ENCODE measurements at regions not wholly inside any gene's neighbourhood (a gene's known extent, or its start where the extent isn't known, plus 50 kb on each side); places are given as distances from the start of the nearest gene placed in this dataset.

GRCh38 chr6:163876391-163876790 is 461.9 kb downstream of the QKI start:
- DNase-seq (ENCODE audit: low read depth, low spot score) = no peak
- H3K4me3 ChIP-seq (replicated peaks in 1 of 2; ENCODE audit: low read depth in 1 of 2, low read length in 2 of 2) = no peak overlapping the region
- H3K4me2 ChIP-seq (ENCODE audit: low read length) = no peak overlapping the region
- H3K79me2 ChIP-seq (ENCODE audit: insufficient read depth, low read length) = no peaks in the 10 kb centered on the region
- H4K20me1 ChIP-seq (ENCODE audit: insufficient read depth) = no peaks in the 10 kb centered on the region
- POLR2A ChIA-PET = no interaction called here
- H2AFZ ChIP-seq (ENCODE audit: low read depth, low read length, poor library complexity, severe bottlenecking) = no peak overlapping the region
- CTCF ChIA-PET = no interaction called here
- ATAC-seq = no peak
- RAD21 ChIA-PET (ENCODE audit: low non-redundant PET in 1 of 2, low total read pairs in 2 of 2, uncharacterized antibody in 2 of 2, unreplicated experiment in 2 of 2) = no interaction called here
- H3K9ac ChIP-seq (ENCODE audit: low read length) = no peak overlapping the region
- no peak for TF ChIP-seq CTCF (IDR thresholded peaks at IDR 0.05 in 2 of 3, conservative IDR thresholded peaks at IDR 0.05 in 1 of 3; ENCODE audit: borderline replicate concordance in 1 of 3, insufficient read depth in 1 of 3, low read depth in 2 of 3, low read length in 2 of 3)
- TF ChIP-seq POLR2A (IDR thresholded peaks at IDR 0.05; ENCODE audit: borderline replicate concordance, extremely low read depth, insufficient read depth, insufficient read length) = no peak
- no peak for TF ChIP-seq ATF3 (IDR thresholded peaks at IDR 0.05)
- TF ChIP-seq MAX (IDR thresholded peaks at IDR 0.05) = no peak
- no peak for TF ChIP-seq SP1 (IDR thresholded peaks at IDR 0.05; ENCODE audit: low read depth)
- no peak for TF ChIP-seq ELF1 (IDR thresholded peaks at IDR 0.05; ENCODE audit: borderline replicate concordance, low read depth)
- TF ChIP-seq SRF (IDR thresholded peaks at IDR 0.05; ENCODE audit: low read depth) = no peak
- no peak overlapping the region for H3K27ac ChIP-seq (ENCODE audit: low read depth, low read length)
- no peaks in the 10 kb centered on the region for H3K4me1 ChIP-seq (ENCODE audit: control insufficient read depth in 1 of 2, insufficient read depth in 2 of 2, low read length in 2 of 2)
- H3K9me3 ChIP-seq (ENCODE audit: control insufficient read depth in 1 of 2, insufficient read depth in 1 of 2, low read depth in 1 of 2, low read length in 2 of 2) = no peaks in the 10 kb centered on the region
- BruUV-seq (replicated peaks) = no TSS peak
- no peaks in the 10 kb centered on the region for H3K9me2 ChIP-seq (ENCODE audit: insufficient read depth)
- H3K36me3 ChIP-seq (ENCODE audit: control insufficient read depth in 1 of 2, insufficient read depth in 2 of 2, low read length in 2 of 2) = no peaks in the 10 kb centered on the region
- no peaks in the 10 kb centered on the region for H3K27me3 ChIP-seq (ENCODE audit: insufficient read depth, low read length)
- intact Hi-C loops (cut with micrococcal nuclease) = no loop called here

GRCh38 chr6:163874784-163875183 is 460.3 kb downstream of the QKI start:
- H3K79me2 ChIP-seq (ENCODE audit: insufficient read depth, low read length) = no peaks in the 10 kb centered on the region

More at GRCh38 chr6:163874784-163875183, 460.3 kb downstream of the QKI start:
- H4K20me1 ChIP-seq (ENCODE audit: insufficient read depth) = no peaks in the 10 kb centered on the region
- intact Hi-C loops (cut with micrococcal nuclease) = no loop called here
- no peak overlapping the region for H3K4me2 ChIP-seq (ENCODE audit: low read length)
- no peaks in the 10 kb centered on the region for H3K9me2 ChIP-seq (ENCODE audit: insufficient read depth)
- ChIA-PET CTCF (no interaction called here), POLR2A (no interaction called here), RAD21 (ENCODE audit: low non-redundant PET in 1 of 2, low total read pairs in 2 of 2, uncharacterized antibody in 2 of 2, unreplicated experiment in 2 of 2) (no interaction called here)
- H3K9ac ChIP-seq (ENCODE audit: low read length) = no peak overlapping the region
- no peak overlapping the region for H2AFZ ChIP-seq (ENCODE audit: low read depth, low read length, poor library complexity, severe bottlenecking)
- no peaks in the 10 kb centered on the region for H3K36me3 ChIP-seq (ENCODE audit: control insufficient read depth in 1 of 2, insufficient read depth in 2 of 2, low read length in 2 of 2)
- no peaks in the 10 kb centered on the region for H3K27me3 ChIP-seq (ENCODE audit: insufficient read depth, low read length)
- DNase-seq (ENCODE audit: low read depth, low spot score) = no peak
- no peak overlapping the region for H3K27ac ChIP-seq (ENCODE audit: low read depth, low read length)
- H3K9me3 ChIP-seq (ENCODE audit: control insufficient read depth in 1 of 2, insufficient read depth in 1 of 2, low read depth in 1 of 2, low read length in 2 of 2) = no peaks in the 10 kb centered on the region
- ATAC-seq = no peak
- H3K4me3 ChIP-seq (replicated peaks in 1 of 2; ENCODE audit: low read depth in 1 of 2, low read length in 2 of 2) = no peak overlapping the region
- no TSS peak for BruUV-seq (replicated peaks)
- no peaks in the 10 kb centered on the region for H3K4me1 ChIP-seq (ENCODE audit: control insufficient read depth in 1 of 2, insufficient read depth in 2 of 2, low read length in 2 of 2)
- TF ChIP-seq YY1 (IDR thresholded peaks at IDR 0.05; ENCODE audit: extremely low read depth, insufficient replicate concordance, low read depth, low read length) (no peak), EZH2phosphoT487 (IDR thresholded peaks at IDR 0.05; ENCODE audit: borderline replicate concordance) (no peak), SP1 (IDR thresholded peaks at IDR 0.05; ENCODE audit: low read depth) (no peak), REST (IDR thresholded peaks at IDR 0.05; ENCODE audit: low read depth) (no peak), CBX3 (IDR thresholded peaks at IDR 0.05; ENCODE audit: low read depth) (no peak), POLR2A (IDR thresholded peaks at IDR 0.05; ENCODE audit: borderline replicate concordance, extremely low read depth, insufficient read depth, insufficient read length) (no peak), EGR1 (IDR thresholded peaks at IDR 0.05; ENCODE audit: low read depth) (no peak), ZFX (IDR thresholded peaks at IDR 0.05) (no peak), SIN3A (IDR thresholded peaks at IDR 0.05; ENCODE audit: low read depth) (no peak)
